ENCODE measurements at regions not wholly inside any gene's neighbourhood (a gene's known extent, or its start where the extent isn't known, plus 50 kb on each side); places are given as distances from the start of the nearest gene placed in this dataset.
"Not testable (repeated sequence)": the region's sequence is repeated elsewhere in the genome, so short reads cannot be mapped to it uniquely, and the experiment has no call there.

DNA sequence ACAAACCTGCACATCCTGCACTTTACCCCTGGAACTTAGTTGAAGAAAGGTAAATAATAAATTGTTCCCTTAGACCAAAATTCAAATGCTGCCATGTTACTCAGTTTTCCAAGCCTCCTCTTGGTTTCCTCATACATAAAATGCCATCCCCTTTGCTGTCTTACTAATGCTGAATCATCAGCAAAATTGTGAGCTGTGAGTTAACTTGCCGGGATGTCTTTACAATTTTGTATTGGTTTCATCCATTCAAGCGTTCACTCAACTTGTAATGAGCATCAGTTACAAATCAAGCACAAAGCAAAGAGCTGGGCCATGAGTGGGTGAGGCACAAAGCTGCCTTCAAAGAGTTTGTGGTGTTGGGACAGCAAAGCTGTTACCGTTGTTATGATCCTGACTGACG lies 395.8 kb upstream of the ZMIZ1 start:
- H3K9me3 ChIP-seq (ENCODE audit: low read length) = no peaks in the 10 kb centered on the region
- no peak overlapping the region for H3K27ac ChIP-seq (ENCODE audit: low read depth, low read length, poor library complexity, severe bottlenecking)
- ChIA-PET POLR2A (interaction anchor here (0.6 kb wide), 1 partner anchor 577 kb away, joined by 3 read pairs; no protein-coding TSS in a partner anchor), CTCF (ENCODE audit: unreplicated experiment) (no interaction called here)
- H3K79me2 ChIP-seq (ENCODE audit: insufficient read depth, low read depth, low read length) = no peaks in the 10 kb centered on the region
- intact Hi-C loops (cut with micrococcal nuclease; ENCODE audit: unreplicated experiment) = no loop called here
- H3K4me1 ChIP-seq (ENCODE audit: insufficient read depth, low read length, poor library complexity, severe bottlenecking) = no peaks in the 10 kb centered on the region
- no TSS peak for BruUV-seq (replicated peaks)
- H4K20me1 ChIP-seq (ENCODE audit: insufficient read depth, low read length) = no peaks in the 10 kb centered on the region
- no peak for DNase-seq (ENCODE audit: low spot score)
- no peak overlapping the region for H3K4me3 ChIP-seq (ENCODE audit: low read depth, low read length, poor library complexity, severe bottlenecking)
- H2AFZ ChIP-seq (ENCODE audit: low read length) = no peak overlapping the region
- H3K36me3 ChIP-seq (ENCODE audit: insufficient read depth, low read length) = no peaks in the 10 kb centered on the region
- no peak overlapping the region for H3K4me2 ChIP-seq (ENCODE audit: low read length)
- TF ChIP-seq EZH2phosphoT487 (IDR thresholded peaks at IDR 0.05; ENCODE audit: borderline replicate concordance, low read depth, low read length) (no peak), CTCF (conservative IDR thresholded peaks at IDR 0.05; ENCODE audit: low read length) (no peak)
- no peaks in the 10 kb centered on the region for H3K9me2 ChIP-seq (ENCODE audit: insufficient read depth, low read length)

DNA sequence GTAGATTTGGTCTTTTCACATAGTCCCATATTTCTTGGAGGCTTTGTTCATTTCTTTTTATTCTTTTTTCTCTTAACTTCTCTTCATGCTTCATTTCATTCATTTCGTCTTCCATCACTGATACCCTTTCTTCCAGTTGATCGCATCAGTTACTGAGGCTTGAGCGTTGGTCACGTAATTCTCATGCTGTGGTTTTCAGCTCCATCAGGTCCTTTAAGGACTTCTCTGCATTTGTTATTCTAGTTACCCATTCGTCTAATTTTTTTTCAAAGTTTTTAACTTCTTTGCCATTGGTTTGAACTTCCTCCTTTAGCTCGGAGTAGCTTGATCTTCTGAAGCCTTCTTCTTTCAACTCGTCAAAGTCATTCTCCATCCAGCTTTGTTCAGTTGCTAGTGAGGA lies 387.6 kb upstream of the ZMIZ1 start:
- intact Hi-C loops (cut with micrococcal nuclease; ENCODE audit: unreplicated experiment); H4K20me1 ChIP-seq (ENCODE audit: insufficient read depth, low read length); H3K27ac ChIP-seq (ENCODE audit: low read depth, low read length, poor library complexity, severe bottlenecking); CTCF ChIA-PET (ENCODE audit: unreplicated experiment); H3K79me2 ChIP-seq (ENCODE audit: insufficient read depth, low read depth, low read length); H3K36me3 ChIP-seq (ENCODE audit: insufficient read depth, low read length); H3K9me3 ChIP-seq (ENCODE audit: low read length); H3K4me2 ChIP-seq (ENCODE audit: low read length); BruUV-seq (replicated peaks); H3K9me2 ChIP-seq (ENCODE audit: insufficient read depth, low read length); H3K4me3 ChIP-seq (ENCODE audit: low read depth, low read length, poor library complexity, severe bottlenecking); H3K4me1 ChIP-seq (ENCODE audit: insufficient read depth, low read length, poor library complexity, severe bottlenecking); DNase-seq (ENCODE audit: low spot score); H2AFZ ChIP-seq (ENCODE audit: low read length): not testable (repeated sequence)
- POLR2A ChIA-PET = interaction anchor here (0.7 kb wide), 1 partner anchor 421 kb away, joined by 3 read pairs; no protein-coding TSS in a partner anchor

DNA sequence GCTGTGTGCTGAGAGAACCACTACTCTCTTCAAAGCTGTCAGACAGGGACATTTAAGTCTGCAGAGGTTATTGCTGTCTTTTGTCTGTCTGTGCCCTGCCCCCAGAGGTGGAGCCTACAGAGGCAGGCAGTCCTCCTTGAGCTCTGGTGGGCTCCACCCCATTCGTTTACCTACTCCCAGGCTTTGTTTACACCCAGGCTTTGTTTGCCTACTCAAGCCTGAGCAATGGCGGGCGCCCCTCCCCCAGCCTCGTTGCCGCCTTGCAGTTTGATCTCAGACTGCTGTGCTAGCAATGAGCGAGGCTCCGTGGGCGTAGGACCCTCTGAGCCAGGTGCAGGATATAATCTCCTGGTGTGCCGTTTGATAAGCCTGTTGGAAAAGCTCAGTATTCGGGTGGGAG lies 386.8 kb upstream of the ZMIZ1 start:
- CTCF ChIA-PET (ENCODE audit: unreplicated experiment); H3K9me3 ChIP-seq (ENCODE audit: low read length); H3K36me3 ChIP-seq (ENCODE audit: insufficient read depth, low read length); H2AFZ ChIP-seq (ENCODE audit: low read length); H4K20me1 ChIP-seq (ENCODE audit: insufficient read depth, low read length); BruUV-seq (replicated peaks); H3K79me2 ChIP-seq (ENCODE audit: insufficient read depth, low read depth, low read length); DNase-seq (ENCODE audit: low spot score); H3K27ac ChIP-seq (ENCODE audit: low read depth, low read length, poor library complexity, severe bottlenecking); H3K4me3 ChIP-seq (ENCODE audit: low read depth, low read length, poor library complexity, severe bottlenecking); intact Hi-C loops (cut with micrococcal nuclease; ENCODE audit: unreplicated experiment); H3K9me2 ChIP-seq (ENCODE audit: insufficient read depth, low read length); H3K4me1 ChIP-seq (ENCODE audit: insufficient read depth, low read length, poor library complexity, severe bottlenecking); H3K4me2 ChIP-seq (ENCODE audit: low read length): not testable (repeated sequence)
- POLR2A ChIA-PET = interaction anchor here (0.7 kb wide), 1 partner anchor 73 kb away, joined by 3 read pairs; no protein-coding TSS in a partner anchor

- Histone ChIP-seq H3K79me2 (ENCODE audit: insufficient read depth, low read depth, low read length) (no peaks in the 10 kb centered on the region), H3K9me2 (ENCODE audit: insufficient read depth, low read length) (no peaks in the 10 kb centered on the region), H3K4me3 (ENCODE audit: low read depth, low read length, poor library complexity, severe bottlenecking) (no peak overlapping the region), H4K20me1 (ENCODE audit: insufficient read depth, low read length) (no peaks in the 10 kb centered on the region), H3K9me3 (ENCODE audit: low read length) (no peaks in the 10 kb centered on the region), H2AFZ (ENCODE audit: low read length) (no peak overlapping the region), H3K27ac (ENCODE audit: low read depth, low read length, poor library complexity, severe bottlenecking) (no peak overlapping the region), H3K4me1 (ENCODE audit: insufficient read depth, low read length, poor library complexity, severe bottlenecking) (no peaks in the 10 kb centered on the region), H3K36me3 (ENCODE audit: insufficient read depth, low read length) (no peaks in the 10 kb centered on the region), H3K4me2 (ENCODE audit: low read length) (no peak overlapping the region)
- ChIA-PET CTCF (ENCODE audit: unreplicated experiment) (no interaction called here), POLR2A (no interaction called here)
- intact Hi-C loops (cut with micrococcal nuclease; ENCODE audit: unreplicated experiment) = no loop called here
- DNase-seq (ENCODE audit: low spot score) = no peak
- TF ChIP-seq CTCF (conservative IDR thresholded peaks at IDR 0.05; ENCODE audit: low read length) = no peak
- TF ChIP-seq EZH2phosphoT487 (IDR thresholded peaks at IDR 0.05; ENCODE audit: borderline replicate concordance, low read depth, low read length) = no peak
- no TSS peak for BruUV-seq (replicated peaks)
These were observed 383.8 kb upstream of the ZMIZ1 start for GRCh38 chr10:78684947-78685346.

Measured in OCI-LY7 (cell line).